Neuronal stem cell (in vitro differentiated cells): ENCODE measurements at regions not wholly inside any gene's neighbourhood (a gene's known extent, or its start where the extent isn't known, plus 50 kb on each side); places are given as distances from the start of the nearest gene placed in this dataset.
"Not testable (repeated sequence)": the region's sequence is repeated elsewhere in the genome, so short reads cannot be mapped to it uniquely, and the experiment has no call there.

Experiments used
- DNase-seq: peaks from one replicate; pipeline ENCODE4 v3.0.0-alpha.2; 2013; ENCODE audit warnings: low spot score
- H2AFZ ChIP-seq: one replicate; pipeline ENCODE4 v1.6.1; 2013; ENCODE audit warnings: mild to moderate bottlenecking, low read length, inconsistent platforms
- H2AK5ac ChIP-seq: 2 replicates; pipeline ENCODE4 v1.6.1; 2013; ENCODE audit warnings: low read depth, mild to moderate bottlenecking, inconsistent platforms, low read length, moderate library complexity, mixed read lengths
- H2BK120ac ChIP-seq: 2 replicates; pipeline ENCODE4 v1.6.1; 2013; ENCODE audit warnings: low read depth, mild to moderate bottlenecking, inconsistent platforms, low read length, moderate library complexity, mixed read lengths
- H2BK12ac ChIP-seq: one replicate; pipeline ENCODE4 v1.6.1; 2013; ENCODE audit warnings: low read length, inconsistent platforms
- H2BK15ac ChIP-seq: 2 replicates; pipeline ENCODE4 v1.6.1; 2013; ENCODE audit warnings: mild to moderate bottlenecking, low read length, inconsistent platforms, mixed read lengths
- H2BK5ac ChIP-seq: one replicate; pipeline ENCODE4 v1.6.1; 2013; ENCODE audit warnings: inconsistent platforms, mild to moderate bottlenecking, low read length, moderate library complexity
- H3K14ac ChIP-seq: one replicate; pipeline ENCODE4 v1.6.1; 2013; ENCODE audit warnings: low read length, inconsistent platforms
- H3K18ac ChIP-seq: 2 replicates; pipeline ENCODE4 v1.6.1; 2013; ENCODE audit warnings: low read length, inconsistent platforms
- H3K23ac ChIP-seq: 2 replicates; pipeline ENCODE4 v1.6.1; 2013; ENCODE audit warnings: low read depth, mild to moderate bottlenecking, mixed read lengths, low read length, inconsistent platforms; ENCODE audit not compliant: poor library complexity
- H3K27ac ChIP-seq: replicated peaks from 3 replicates; pipeline ENCODE4 v1.5.1; 2013; ENCODE audit warnings: low read length, inconsistent platforms
- H3K27me3 ChIP-seq, 3 experiments: 2 replicates each; pipeline ENCODE4 v1.6.1; 2013; ENCODE audit warnings: low read length in 3 of 3, mild to moderate bottlenecking in 2 of 3, inconsistent platforms in 1 of 3, low read depth in 1 of 3, mixed read lengths in 1 of 3, moderate library complexity in 1 of 3; ENCODE audit not compliant: control insufficient read depth in 3 of 3, insufficient read depth in 3 of 3
- H3K36me3 ChIP-seq, 2 donors: replicated peaks in 1 of 2; 2 replicates each; pipeline ENCODE4 v1.6.1; 2013; ENCODE audit warnings: low read length in 2 of 2; ENCODE audit not compliant: control insufficient read depth in 2 of 2, insufficient read depth in 2 of 2
- H3K4ac ChIP-seq: 2 replicates; pipeline ENCODE4 v1.6.1; 2013; ENCODE audit warnings: inconsistent platforms, mild to moderate bottlenecking, low read length, moderate library complexity
- H3K4me1 ChIP-seq, 2 donors: 1 replicate in 1 of 2; 2 replicates in 1 of 2; pipeline ENCODE4 v1.6.1; 2013; ENCODE audit warnings: low read length in 2 of 2, low read depth in 1 of 2; ENCODE audit not compliant: control insufficient read depth in 2 of 2, insufficient read depth in 1 of 2
- H3K4me2 ChIP-seq: one replicate; pipeline ENCODE4 v1.6.1; 2013; ENCODE audit warnings: mild to moderate bottlenecking, low read length, inconsistent platforms; ENCODE audit not compliant: insufficient read depth, poor library complexity, severe bottlenecking
- H3K4me3 ChIP-seq, 2 donors: 2 replicates each; pipeline ENCODE4 v1.5.1; 2013; ENCODE audit warnings: low read length in 2 of 2, mild to moderate bottlenecking in 2 of 2, inconsistent platforms in 1 of 2, moderate library complexity in 1 of 2
- H3K79me1 ChIP-seq: one replicate; pipeline ENCODE4 v1.6.1; 2013; ENCODE audit warnings: low read depth, mild to moderate bottlenecking, inconsistent platforms, low read length, moderate library complexity
- H3K9ac ChIP-seq: one replicate; pipeline ENCODE4 v1.6.1; 2013; ENCODE audit warnings: mild to moderate bottlenecking, low read depth, low read length, inconsistent platforms; ENCODE audit not compliant: poor library complexity
- H3K9me3 ChIP-seq, 2 donors: replicated peaks in 1 of 2; 2 replicates each; pipeline versions ENCODE3 to v1.6.1; 2013; ENCODE audit warnings: low read length in 2 of 2, mild to moderate bottlenecking in 2 of 2, inconsistent platforms in 1 of 2, low read depth in 1 of 2, mixed read lengths in 1 of 2, moderate library complexity in 1 of 2; ENCODE audit not compliant: control insufficient read depth in 2 of 2, insufficient read depth in 1 of 2
- H4K8ac ChIP-seq: one replicate; pipeline ENCODE4 v1.6.1; 2013; ENCODE audit warnings: low read depth, mild to moderate bottlenecking, inconsistent platforms, low read length, moderate library complexity
- H4K91ac ChIP-seq: one replicate; pipeline ENCODE4 v1.6.1; 2013; ENCODE audit warnings: low read length, low read depth, mild to moderate bottlenecking, inconsistent platforms; ENCODE audit not compliant: poor library complexity
- WGBS, 2 donors: extraction: QIAGEN DNeasy Blood & Tissue Kit; methylation state at CpG; one replicate each; pipeline ENCODE4 v1.1.7; 2013; ENCODE audit warnings: missing lambda C conversion rate in 2 of 2, mixed read lengths in 1 of 2; ENCODE audit not compliant: insufficient read length in 2 of 2, insufficient replicate concordance in 1 of 2; ENCODE audit errors: extremely low coverage in 2 of 2; 5-methylcytosine and 5-hydroxymethylcytosine counted together

DNA sequence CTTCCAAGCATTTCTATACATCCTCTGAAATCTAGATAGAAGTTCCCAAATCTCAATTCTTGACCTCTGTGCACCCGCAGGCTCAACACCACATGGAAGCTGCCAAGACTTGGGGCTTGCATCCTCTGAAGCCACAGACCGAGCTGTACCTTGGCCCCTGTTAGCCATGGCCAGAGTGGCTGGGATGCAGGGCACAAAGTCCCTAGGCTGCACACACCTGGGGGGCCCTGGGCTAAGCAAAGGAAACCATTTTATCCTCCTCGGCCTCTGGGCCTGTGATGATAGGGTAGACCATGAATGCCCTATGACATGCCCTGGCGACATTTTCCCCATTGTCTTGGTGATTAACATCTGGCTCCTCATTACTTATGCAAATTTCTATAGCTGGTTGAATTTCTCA, 97.1 kb upstream of the CCDC39 start:
- no peak overlapping the region for H3K14ac ChIP-seq
- DNase-seq: no peak
- H3K23ac ChIP-seq: no peak overlapping the region
- no peaks in the 10 kb centered on the region for H3K27me3 ChIP-seq
- WGBS, 2 donors: no CpG with 5 or more reads among the region's 4 CpGs
- H3K4me1 ChIP-seq: no peaks in the 10 kb centered on the region
- H3K79me1 ChIP-seq: no peaks in the 10 kb centered on the region
- no peak overlapping the region for H2BK5ac ChIP-seq
- no peak overlapping the region for H2AFZ ChIP-seq
- H4K8ac ChIP-seq: no peak overlapping the region
- no peak overlapping the region for H2AK5ac ChIP-seq
- H4K91ac ChIP-seq: no peak overlapping the region
- no peak overlapping the region for H2BK15ac ChIP-seq
- H3K27ac ChIP-seq: no peak overlapping the region
- no peaks in the 10 kb centered on the region for H3K36me3 ChIP-seq
- H3K9ac ChIP-seq: no peak overlapping the region
- H3K4me2 ChIP-seq: no peak overlapping the region
- H3K18ac ChIP-seq: no peak overlapping the region
- H3K4me3 ChIP-seq: no peak overlapping the region
- no peak overlapping the region for H3K4ac ChIP-seq
- H3K9me3 ChIP-seq: peaks cover 1 to 3% of the 10 kb centered on the region in 2 donors
- H2BK120ac ChIP-seq: no peak overlapping the region
- no peak overlapping the region for H2BK12ac ChIP-seq

DNA sequence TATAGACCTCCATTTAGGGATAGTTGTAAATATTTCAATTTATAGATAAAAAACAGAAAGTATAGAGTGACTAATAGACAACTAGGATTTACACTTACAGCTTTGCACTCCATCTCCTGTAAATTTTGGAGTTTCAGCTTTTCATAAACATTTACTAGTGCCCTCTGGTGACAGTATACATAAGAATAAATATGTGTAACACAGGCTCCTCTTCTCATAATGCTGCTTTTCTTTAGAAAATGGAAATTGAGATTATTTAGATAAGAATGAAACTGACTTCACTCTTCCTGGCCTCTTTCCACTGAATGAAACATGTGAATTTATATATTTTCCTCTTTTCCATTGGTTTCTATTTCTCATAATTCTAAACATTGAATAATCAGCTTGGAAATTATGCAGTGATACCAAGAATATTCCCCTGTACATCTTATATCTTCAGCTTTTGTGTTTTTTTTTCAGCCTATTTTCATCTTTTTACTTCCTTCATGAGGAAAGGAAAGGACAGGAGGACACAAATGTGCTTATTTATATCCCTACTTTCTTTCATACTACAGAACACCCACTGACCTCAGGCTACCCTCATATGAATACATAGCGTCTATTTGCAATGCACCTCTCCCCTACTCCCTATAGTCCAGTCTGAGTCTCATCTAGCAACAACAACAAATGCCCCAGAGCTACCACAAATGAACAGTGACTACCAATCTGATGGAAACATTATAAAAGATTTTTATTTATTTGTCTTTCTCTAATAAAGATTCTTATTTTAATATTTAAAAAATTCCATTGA, 103.1 kb upstream of the CCDC39 start:
- peaks cover 0 to 1% of the 10 kb centered on the region in 2 donors for H3K4me1 ChIP-seq
- H3K4me3 ChIP-seq: no peak overlapping the region
- no peak overlapping the region for H3K9ac ChIP-seq
- no peak overlapping the region for H4K91ac ChIP-seq
- no CpG with 5 or more reads among the region's 1 CpG for WGBS, 2 donors
- H3K27ac ChIP-seq: no peak overlapping the region
- H2AFZ ChIP-seq: no peak overlapping the region
- H3K79me1 ChIP-seq: no peaks in the 10 kb centered on the region
- no peak overlapping the region for H4K8ac ChIP-seq
- H3K36me3 ChIP-seq: no peaks in the 10 kb centered on the region
- no peak overlapping the region for H3K14ac ChIP-seq
- H3K23ac ChIP-seq: no peak overlapping the region
- H2AK5ac ChIP-seq: no peak overlapping the region
- no peak overlapping the region for H2BK5ac ChIP-seq
- no peak overlapping the region for H2BK12ac ChIP-seq
- H3K18ac ChIP-seq: no peak overlapping the region
- no peak overlapping the region for H2BK120ac ChIP-seq
- no peak overlapping the region for H2BK15ac ChIP-seq
- H3K4ac ChIP-seq: no peak overlapping the region
- no peak for DNase-seq
- no peak overlapping the region for H3K4me2 ChIP-seq
- H3K9me3 ChIP-seq: peaks cover 1 to 3% of the 10 kb centered on the region in 2 donors
- no peaks in the 10 kb centered on the region for H3K27me3 ChIP-seq

DNA sequence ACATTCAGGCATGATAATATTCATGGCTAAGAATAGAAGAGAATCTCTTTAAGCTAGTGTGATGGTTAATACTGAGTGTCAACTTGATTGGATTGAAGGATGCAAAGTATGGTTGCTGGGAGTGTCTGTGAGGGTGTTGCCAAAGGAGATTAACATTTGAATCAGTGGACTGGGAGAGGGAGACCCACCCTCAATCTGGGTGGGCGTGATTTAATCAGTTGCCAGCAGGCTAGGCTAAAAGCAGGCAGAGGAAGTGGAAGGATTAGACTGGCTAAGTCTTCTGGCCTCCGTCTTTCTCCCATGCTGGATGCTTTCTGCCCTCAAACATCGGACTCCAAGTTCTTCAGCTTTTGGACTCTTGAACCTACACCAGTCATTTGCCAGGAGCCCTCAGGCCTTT, 106.9 kb upstream of the CCDC39 start:
- H3K4me1 ChIP-seq, H3K4me3 ChIP-seq, H4K91ac ChIP-seq, H3K4ac ChIP-seq, H3K9me3 ChIP-seq, H3K18ac ChIP-seq, H3K14ac ChIP-seq, H2BK120ac ChIP-seq, H2AK5ac ChIP-seq, H2BK5ac ChIP-seq, H2AFZ ChIP-seq, H2BK12ac ChIP-seq, H3K4me2 ChIP-seq, DNase-seq, H3K27me3 ChIP-seq, H3K23ac ChIP-seq, H3K9ac ChIP-seq, H4K8ac ChIP-seq, H3K36me3 ChIP-seq, H3K27ac ChIP-seq, H3K79me1 ChIP-seq, H2BK15ac ChIP-seq: not testable (repeated sequence)
- WGBS, 2 donors: no CpG with 5 or more reads among the region's 3 CpGs

DNA sequence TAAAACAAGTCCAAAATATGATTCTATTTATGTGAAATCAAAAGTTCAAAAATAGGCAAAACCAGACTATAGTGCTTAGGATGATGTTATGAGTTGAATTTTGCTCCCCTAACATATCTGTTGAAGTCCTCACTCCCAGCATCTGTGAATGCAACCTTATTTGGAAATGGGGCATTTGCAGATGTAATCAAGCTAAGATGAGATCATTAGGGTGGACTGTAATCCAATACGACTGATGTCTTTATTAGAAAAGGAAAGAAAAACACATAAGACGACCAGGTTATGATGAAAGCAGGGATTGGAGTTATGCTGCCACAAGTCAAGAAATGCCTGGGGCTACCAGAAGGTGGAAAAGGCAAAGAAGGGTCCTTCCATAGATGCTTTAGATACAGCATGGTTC, 110.5 kb upstream of the CCDC39 start:
- H3K4me1 ChIP-seq: peaks cover 0 to 1% of the 10 kb centered on the region in 2 donors
- H2BK120ac ChIP-seq: no peak overlapping the region
- H3K79me1 ChIP-seq: no peaks in the 10 kb centered on the region
- no peak overlapping the region for H2AFZ ChIP-seq
- H3K4me3 ChIP-seq: no peak overlapping the region
- H2AK5ac ChIP-seq: no peak overlapping the region
- no peak overlapping the region for H4K91ac ChIP-seq
- no peak overlapping the region for H3K9ac ChIP-seq
- H3K18ac ChIP-seq: no peak overlapping the region
- H4K8ac ChIP-seq: no peak overlapping the region
- H3K4me2 ChIP-seq: no peak overlapping the region
- no CpG with 5 or more reads among the region's 2 CpGs for WGBS, 2 donors
- H3K27ac ChIP-seq: no peak overlapping the region
- no peak for DNase-seq
- no peak overlapping the region for H3K14ac ChIP-seq
- no peaks in the 10 kb centered on the region for H3K27me3 ChIP-seq
- H2BK15ac ChIP-seq: no peak overlapping the region
- H3K23ac ChIP-seq: no peak overlapping the region
- H3K4ac ChIP-seq: no peak overlapping the region
- H2BK12ac ChIP-seq: no peak overlapping the region
- H3K9me3 ChIP-seq: no peaks in the 10 kb centered on the region
- no peaks in the 10 kb centered on the region for H3K36me3 ChIP-seq
- H2BK5ac ChIP-seq: no peak overlapping the region
